HEK293T (cell line): ENCODE measurements at regions not wholly inside any gene's neighbourhood (a gene's known extent, or its start where the extent isn't known, plus 50 kb on each side); places are given as distances from the start of the nearest gene placed in this dataset.

Experiments
- BHLHE40 ChIP-seq: fragments of 450-650 bp; IDR thresholded peaks from 2 replicates; pipeline ENCODE4 v1.6.1; 2016; ENCODE audit warnings: mild to moderate bottlenecking, moderate library complexity, borderline replicate concordance
- ELF4 ChIP-seq: fragments of 450-650 bp; IDR thresholded peaks from 2 replicates; pipeline ENCODE4 v1.6.1; 2017; ENCODE audit warnings: antibody characterized with exemption
- FOXA1 ChIP-seq: fragments of 450-650 bp; IDR thresholded peaks from 2 replicates; pipeline ENCODE4 v1.6.1; 2016; ENCODE audit warnings: mild to moderate bottlenecking
- FOXK2 ChIP-seq: fragments of 450-650 bp; IDR thresholded peaks from 2 replicates; pipeline ENCODE4 v1.6.1; 2016; ENCODE audit warnings: mild to moderate bottlenecking
- FOXM1 ChIP-seq: fragments of 450-650 bp; IDR thresholded peaks from 2 replicates; pipeline ENCODE4 v1.6.1; 2017; ENCODE audit warnings: mild to moderate bottlenecking, borderline replicate concordance
- HDGF ChIP-seq: fragments of 450-650 bp; IDR thresholded peaks from 2 replicates; pipeline ENCODE4 v1.6.1; 2017; ENCODE audit warnings: antibody characterized with exemption, borderline replicate concordance
- L3MBTL2 ChIP-seq: fragments of 450-650 bp; conservative IDR thresholded peaks from 2 replicates; pipeline ENCODE4 v1.6.1; 2016; ENCODE audit warnings: mild to moderate bottlenecking
- LEF1 ChIP-seq: fragments of 450-650 bp; IDR thresholded peaks from 2 replicates; pipeline ENCODE4 v1.6.1; 2017; ENCODE audit warnings: mild to moderate bottlenecking, borderline replicate concordance
- NFRKB ChIP-seq: fragments of 450-650 bp; IDR thresholded peaks from 2 replicates; pipeline ENCODE4 v1.6.1; 2016; ENCODE audit warnings: mild to moderate bottlenecking, moderate library complexity
- SP1 ChIP-seq: fragments of 450-650 bp; IDR thresholded peaks from 2 replicates; pipeline ENCODE4 v1.6.1; 2017
- SUZ12 ChIP-seq: fragments of 450-650 bp; IDR thresholded peaks from 2 replicates; pipeline ENCODE4 v1.6.1; 2016; ENCODE audit warnings: mild to moderate bottlenecking
- TARDBP ChIP-seq: fragments of 450-650 bp; IDR thresholded peaks from 2 replicates; pipeline ENCODE4 v1.6.1; 2016
- ZNF384 ChIP-seq: fragments of 450-650 bp; IDR thresholded peaks from 2 replicates; pipeline ENCODE4 v1.6.1; 2016
- TF ChIP-seq, protein P1 (sequence below): fragments of 450-650 bp; IDR thresholded peaks from 2 replicates; pipeline ENCODE4 v1.6.1; 2016

DNA sequence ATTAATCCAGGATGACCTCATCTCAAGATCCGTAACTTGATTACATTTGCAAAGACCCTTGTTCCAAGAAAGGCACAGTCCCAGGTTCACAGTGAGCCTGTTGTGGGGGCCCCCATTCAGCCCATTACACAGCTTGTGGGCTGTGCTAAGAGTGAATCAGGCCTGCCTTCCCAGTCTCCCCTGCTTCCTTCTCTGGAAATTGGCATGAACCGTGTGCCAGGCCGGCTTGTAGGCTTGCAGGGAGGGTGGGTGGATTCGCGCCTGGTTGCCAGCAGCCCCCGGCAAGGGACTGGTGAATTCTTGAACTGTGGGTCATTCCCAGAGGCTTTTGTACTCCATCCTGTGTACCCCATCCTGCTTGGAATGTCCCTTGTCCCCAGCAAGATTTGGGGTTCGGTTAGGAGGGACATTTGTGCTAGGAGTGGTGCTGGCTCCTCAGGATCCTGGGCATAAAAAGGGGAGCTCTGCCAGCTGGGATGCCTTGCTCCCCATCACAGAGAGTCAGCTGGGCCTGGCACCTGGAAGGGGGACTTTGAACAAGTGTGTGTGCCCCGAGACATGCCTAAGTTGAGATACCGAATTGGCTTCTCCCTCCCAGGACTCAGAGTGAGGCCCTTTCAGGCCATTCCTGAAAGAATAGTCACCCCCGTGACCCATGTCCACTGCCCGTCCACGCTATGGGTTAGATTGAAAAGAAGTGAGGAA lies 818.2 kb downstream of the BRD1 start:
- TF ChIP-seq, protein P1, sequence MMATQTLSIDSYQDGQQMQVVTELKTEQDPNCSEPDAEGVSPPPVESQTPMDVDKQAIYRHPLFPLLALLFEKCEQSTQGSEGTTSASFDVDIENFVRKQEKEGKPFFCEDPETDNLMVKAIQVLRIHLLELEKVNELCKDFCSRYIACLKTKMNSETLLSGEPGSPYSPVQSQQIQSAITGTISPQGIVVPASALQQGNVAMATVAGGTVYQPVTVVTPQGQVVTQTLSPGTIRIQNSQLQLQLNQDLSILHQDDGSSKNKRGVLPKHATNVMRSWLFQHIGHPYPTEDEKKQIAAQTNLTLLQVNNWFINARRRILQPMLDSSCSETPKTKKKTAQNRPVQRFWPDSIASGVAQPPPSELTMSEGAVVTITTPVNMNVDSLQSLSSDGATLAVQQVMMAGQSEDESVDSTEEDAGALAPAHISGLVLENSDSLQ: no peak
- TF ChIP-seq FOXA1: no peak
- no peak for TF ChIP-seq FOXM1
- TF ChIP-seq NFRKB: no peak
- no peak for TF ChIP-seq SP1
- no peak for TF ChIP-seq SUZ12
- no peak for TF ChIP-seq L3MBTL2
- TF ChIP-seq ELF4: no peak
- TF ChIP-seq LEF1: no peak
- TF ChIP-seq BHLHE40: no peak
- TF ChIP-seq TARDBP: no peak
- no peak for TF ChIP-seq ZNF384
- TF ChIP-seq FOXK2: no peak
- no peak for TF ChIP-seq HDGF
